OCI-LY7 (cell line): ENCODE measurements at regions not wholly inside any gene's neighbourhood (a gene's known extent, or its start where the extent isn't known, plus 50 kb on each side); places are given as distances from the start of the nearest gene placed in this dataset.

Experiments used
- BruUV-seq: library from RNA; stranded (reverse); fragments of 400-500 nt; replicated peaks from 2 replicates; lab custom pipeline; 2021; lab: Mats Ljungman, UMichigan
- CTCF ChIA-PET: fragments of 300-600 bp; sonication (Branson Sonifier 250); formaldehyde crosslinking; loops from one replicate; lab custom pipeline; 2022; ENCODE audit warnings: antibody characterized with exemption; ENCODE audit not compliant: unreplicated experiment; lab: Charles Lee
- POLR2A ChIA-PET: fragments of 300-600 bp; sonication (Branson Sonifier 250); formaldehyde crosslinking; loops from one replicate; lab custom pipeline; 2022; ENCODE audit warnings: antibody characterized with exemption; lab: Charles Lee
- DNase-seq: peaks from one replicate; pipeline ENCODE4 v3.0.0-alpha.2; 2015; ENCODE audit warnings: low spot score
- H2AFZ ChIP-seq: fragments of 200-600 bp; sonication (generic), shearing (Covaris generic); 2 replicates; pipeline ENCODE4 v1.6.1; 2014; ENCODE audit warnings: mild to moderate bottlenecking, antibody characterized with exemption, low read length, moderate library complexity
- H3K27ac ChIP-seq: fragments of 200-600 bp; sonication (generic); 2 replicates; pipeline ENCODE4 v1.5.1; 2014; ENCODE audit warnings: mixed run types, low read depth, mild to moderate bottlenecking, moderate library complexity, low read length, inconsistent platforms; ENCODE audit not compliant: poor library complexity, severe bottlenecking
- H3K36me3 ChIP-seq: fragments of 200-600 bp; sonication (generic); 2 replicates; pipeline ENCODE4 v1.6.1; 2014; ENCODE audit warnings: mild to moderate bottlenecking, antibody characterized with exemption, low read length, moderate library complexity, mixed read lengths; ENCODE audit not compliant: insufficient read depth
- H3K4me1 ChIP-seq: fragments of 200-600 bp; sonication (generic); 2 replicates; pipeline ENCODE4 v1.5.1; 2014; ENCODE audit warnings: mild to moderate bottlenecking, low read length; ENCODE audit not compliant: insufficient read depth, poor library complexity, severe bottlenecking
- H3K4me2 ChIP-seq: fragments of 200-600 bp; sonication (generic); 2 replicates; pipeline ENCODE4 v1.6.1; 2014; ENCODE audit warnings: mild to moderate bottlenecking, low read length
- H3K4me3 ChIP-seq: fragments of 200-600 bp; sonication (generic); 2 replicates; pipeline ENCODE4 v1.5.1; 2014; ENCODE audit warnings: mild to moderate bottlenecking, low read depth, low read length; ENCODE audit not compliant: poor library complexity, severe bottlenecking
- H3K79me2 ChIP-seq: fragments of 200-600 bp; sonication (generic); 2 replicates; pipeline ENCODE4 v1.6.1; 2016; ENCODE audit warnings: low read depth, mild to moderate bottlenecking, low read length, moderate library complexity, mixed read lengths; ENCODE audit not compliant: insufficient read depth
- H3K9me2 ChIP-seq: fragments of 200-600 bp; sonication (generic); 2 replicates; pipeline ENCODE4 v1.6.1; 2016; ENCODE audit warnings: mild to moderate bottlenecking, low read length, mixed read lengths; ENCODE audit not compliant: insufficient read depth
- H3K9me3 ChIP-seq: fragments of 200-600 bp; sonication (generic); 2 replicates; pipeline ENCODE4 v1.6.1; 2014; ENCODE audit warnings: mild to moderate bottlenecking, mixed run types, low read length, mixed read lengths
- H4K20me1 ChIP-seq: fragments of 200-600 bp; sonication (generic); 2 replicates; pipeline ENCODE4 v1.6.1; 2014; ENCODE audit warnings: mild to moderate bottlenecking, antibody characterized with exemption, low read length, moderate library complexity, mixed read lengths; ENCODE audit not compliant: insufficient read depth
- CTCF ChIP-seq: fragments of 200-600 bp; sonication (generic); conservative IDR thresholded peaks from 2 replicates; pipeline ENCODE4 v1.5.1; 2014; ENCODE audit warnings: mild to moderate bottlenecking, antibody characterized with exemption, low read length, moderate library complexity, mixed read lengths
- EZH2phosphoT487 ChIP-seq: fragments of 200-600 bp; sonication (generic); IDR thresholded peaks from 2 replicates; pipeline ENCODE4 v1.6.1; 2018; ENCODE audit warnings: low read depth, borderline replicate concordance, mild to moderate bottlenecking, mixed run types, antibody characterized with exemption, low read length, moderate library complexity, mixed read lengths
- intact Hi-C: fragments of 100-400 bp; cut with micrococcal nuclease; formaldehyde crosslinking; loops from one replicate; pipeline ENCODE4 v1.10.0; 2022; ENCODE audit not compliant: unreplicated experiment

GRCh38 chr12:132385923-132386751, 56.7 kb upstream of the GALNT9 start:
- Histone ChIP-seq H3K9me3 (no peaks in the 10 kb centered on the region), H3K4me1 (no peaks in the 10 kb centered on the region), H3K4me2 (no peak overlapping the region), H3K27ac (no peak overlapping the region), H3K9me2 (no peaks in the 10 kb centered on the region), H2AFZ (no peak overlapping the region), H3K4me3 (no peak overlapping the region), H3K79me2 (no peaks in the 10 kb centered on the region), H4K20me1 (no peaks in the 10 kb centered on the region), H3K36me3 (no peaks in the 10 kb centered on the region)
- DNase-seq = no peak
- POLR2A ChIA-PET = no interaction called here
- no TSS peak for BruUV-seq
- TF ChIP-seq CTCF = no peak
- TF ChIP-seq EZH2phosphoT487 = no peak
- CTCF ChIA-PET = no interaction called here
- intact Hi-C loops = no loop called here

- ChIA-PET POLR2A (no interaction called here), CTCF (no interaction called here)
- no TSS peak for BruUV-seq
- Histone ChIP-seq H3K79me2 (no peaks in the 10 kb centered on the region), H3K36me3 (no peaks in the 10 kb centered on the region), H2AFZ (no peak overlapping the region), H3K9me2 (no peaks in the 10 kb centered on the region), H3K4me1 (no peaks in the 10 kb centered on the region), H4K20me1 (no peaks in the 10 kb centered on the region), H3K4me3 (no peak overlapping the region), H3K27ac (no peak overlapping the region), H3K4me2 (no peak overlapping the region), H3K9me3 (no peaks in the 10 kb centered on the region)
- no peak for TF ChIP-seq EZH2phosphoT487
- TF ChIP-seq CTCF = no peak
- intact Hi-C loops = no loop called here
- no peak for DNase-seq
Measured at GRCh38 chr12:132384916-132385774, 55.8 kb upstream of the GALNT9 start.
